Right lobe of liver (tissue), 4 donors: ENCODE measurements at regions not wholly inside any gene's neighbourhood (a gene's known extent, or its start where the extent isn't known, plus 50 kb on each side); places are given as distances from the start of the nearest gene placed in this dataset.
"Not testable (repeated sequence)": the region's sequence is repeated elsewhere in the genome, so short reads cannot be mapped to it uniquely, and the experiment has no call there.

Experiments used
- POLR2A ChIP-seq: fragments of 450-650 bp; IDR thresholded peaks from one replicate; pipeline ENCODE4 v1.6.1; 2017; ENCODE audit warnings: antibody characterized with exemption, mild to moderate bottlenecking
- TF ChIP-seq, protein P1 (sequence below), 4 donors: fragments of 200-600 bp in 3 of 4; fragments of 450-650 bp in 1 of 4; IDR thresholded peaks; one replicate each; pipeline versions ENCODE4 v1.5.1 to v1.8.0; 2016 to 2022; ENCODE audit warnings: antibody characterized with exemption in 4 of 4, mild to moderate bottlenecking in 2 of 4
- donor health status: DM: no; HTN: no; CAD: no.
- donor health status: DM: no; HTN: no; CAD: no.
- donor health status: DM: no; HTN: yes; CAD: no.

DNA sequence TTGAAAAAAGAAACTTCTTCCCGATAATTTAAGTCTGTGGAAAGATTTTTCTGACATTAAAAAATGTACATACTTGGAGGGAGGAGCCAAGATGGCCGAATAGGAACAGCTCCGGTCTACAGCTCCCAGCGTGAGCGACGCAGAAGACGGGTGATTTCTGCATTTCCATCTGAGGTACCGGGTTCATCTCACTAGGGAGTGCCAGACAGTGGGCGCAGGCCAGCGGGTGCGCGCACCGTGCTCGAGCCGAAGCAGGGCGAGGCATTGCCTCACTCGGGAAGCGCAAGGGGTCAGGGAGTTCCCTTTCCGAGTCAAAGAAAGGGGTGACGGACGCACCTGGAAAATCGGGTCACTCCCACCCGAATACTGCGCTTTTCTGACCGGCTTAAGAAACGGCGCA lies 241.7 kb downstream of the MPDZ start:
- TF ChIP-seq POLR2A, result not testable (repeated sequence)
- TF ChIP-seq, protein P1, sequence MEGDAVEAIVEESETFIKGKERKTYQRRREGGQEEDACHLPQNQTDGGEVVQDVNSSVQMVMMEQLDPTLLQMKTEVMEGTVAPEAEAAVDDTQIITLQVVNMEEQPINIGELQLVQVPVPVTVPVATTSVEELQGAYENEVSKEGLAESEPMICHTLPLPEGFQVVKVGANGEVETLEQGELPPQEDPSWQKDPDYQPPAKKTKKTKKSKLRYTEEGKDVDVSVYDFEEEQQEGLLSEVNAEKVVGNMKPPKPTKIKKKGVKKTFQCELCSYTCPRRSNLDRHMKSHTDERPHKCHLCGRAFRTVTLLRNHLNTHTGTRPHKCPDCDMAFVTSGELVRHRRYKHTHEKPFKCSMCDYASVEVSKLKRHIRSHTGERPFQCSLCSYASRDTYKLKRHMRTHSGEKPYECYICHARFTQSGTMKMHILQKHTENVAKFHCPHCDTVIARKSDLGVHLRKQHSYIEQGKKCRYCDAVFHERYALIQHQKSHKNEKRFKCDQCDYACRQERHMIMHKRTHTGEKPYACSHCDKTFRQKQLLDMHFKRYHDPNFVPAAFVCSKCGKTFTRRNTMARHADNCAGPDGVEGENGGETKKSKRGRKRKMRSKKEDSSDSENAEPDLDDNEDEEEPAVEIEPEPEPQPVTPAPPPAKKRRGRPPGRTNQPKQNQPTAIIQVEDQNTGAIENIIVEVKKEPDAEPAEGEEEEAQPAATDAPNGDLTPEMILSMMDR (IDR thresholded peaks at IDR 0.05), result not testable (repeated sequence)
